Heart right ventricle (tissue), 16 donors: ENCODE measurements at regions not wholly inside any gene's neighbourhood (a gene's known extent, or its start where the extent isn't known, plus 50 kb on each side); places are given as distances from the start of the nearest gene placed in this dataset.

Experiments used
- ATAC-seq, 8 donors: fragments of 200-7000 bp; cut with Tn5 transposase; one replicate each; pipeline ENCODE4 v1.9.1; 2020; ENCODE audit warnings: mild to moderate bottlenecking in 8 of 8, moderate library complexity in 8 of 8, moderate number of reproducible peaks in 1 of 8
- DNase-seq, 2 donors: peaks; one replicate each; pipeline ENCODE4 v3.0.0-alpha.2; 2020
- H3K27ac ChIP-seq, 10 donors: fragments of 200-600 bp; sonication (generic) in 2 of 10; one replicate each; pipeline versions ENCODE4 v1.5.0 to v1.8.0; 2020 to 2022; ENCODE audit warnings: mild to moderate bottlenecking in 3 of 10
- H3K27me3 ChIP-seq, 7 donors: fragments of 200-600 bp; one replicate each; pipeline ENCODE4 v1.8.0; 2021 to 2022; ENCODE audit warnings: mild to moderate bottlenecking in 2 of 7
- H3K36me3 ChIP-seq, 9 donors: fragments of 200-600 bp; sonication (generic) in 1 of 9; one replicate each; pipeline versions ENCODE4 v1.5.0 to v1.8.0; 2020 to 2022; ENCODE audit warnings: mild to moderate bottlenecking in 2 of 9
- H3K4me1 ChIP-seq, 9 donors: fragments of 200-600 bp; sonication (generic) in 1 of 9; one replicate each; pipeline versions ENCODE4 v1.5.0 to v1.8.0; 2020 to 2022; ENCODE audit warnings: mild to moderate bottlenecking in 4 of 9
- H3K4me3 ChIP-seq, 10 donors: fragments of 200-600 bp; sonication (generic) in 2 of 10; one replicate each; pipeline versions ENCODE4 v1.5.0 to v1.8.0; 2020 to 2022; ENCODE audit warnings: mild to moderate bottlenecking in 7 of 10, moderate library complexity in 2 of 10
- H3K9me3 ChIP-seq, 11 donors: fragments of 200-600 bp in 10 of 11; sonication (generic) in 2 of 11; one replicate each; pipeline versions ENCODE4 v1.5.0 to v1.8.0; 2013 to 2022; ENCODE audit warnings: mild to moderate bottlenecking in 2 of 11, control low read depth in 1 of 11, moderate library complexity in 1 of 11
- CTCF ChIP-seq, 9 donors: fragments of 200-600 bp; sonication (generic) in 2 of 9; IDR thresholded peaks; one replicate each; pipeline versions ENCODE4 v1.5.0 to v1.8.0; 2021 to 2022; ENCODE audit warnings: antibody characterized with exemption in 9 of 9, mild to moderate bottlenecking in 5 of 9, moderate library complexity in 1 of 9
- WGBS, 2 donors: extraction: QIAGEN DNeasy Blood & Tissue Kit; methylation state at CpG; one replicate each; pipeline ENCODE4 v1.1.7; 2013; ENCODE audit warnings: inconsistent platforms in 1 of 2; 5-methylcytosine and 5-hydroxymethylcytosine counted together
- intact Hi-C, 10 donors: fragments of 100-400 bp; cut with DNase I; formaldehyde crosslinking; loops; one replicate each; pipeline versions ENCODE4 v1.11.1 to v1.14.2; 2022
- donor health status: Arrhythmogenic right ventricular cardiomyopathy.
- donor health status: ischemic (EF 13 %, LVEDD 7.1; RV severe dilation, severe dysfunction).
- donor health status: healthy with polysubstance abuse.
- donor health status: DM: no; HTN: yes; CAD: no.
- donor health status: DM: no; HTN: no; CAD: no.
- donor health status: ischemic (EF 25% LVEDD 6.9; RV normal size, moderate dysfunction).
- donor health status: ischemic (EF 25% LVEDD 5.7; RV mildly dilated, moderate dysfunction).
- donor health status: healthy.
- donor health status: DM: yes; HTN: yes; CAD: no.
- donor health status: Ischemic cardiomyopathy.
- donor health status: ischemic (EF 35%, LVEDD 5.7; RV mildly dilated, moderate dysfunction).
- donor health status: nonischemic (EF 11% LVEDD 7.7; RV severe dilation, severe dysfunction).
- donor health status: DM: yes; HTN: yes; CAD: no.
- donor health status: PGD.
- donor health status: ischemic (EF 29% LVEDD 5.4; RV normal size, mild dysfunction).
- donor health status: nonischemic (EF 23%, LVEDD 6.1; RV moderate dilation, normal function).

GRCh38 chr14:84770030-84770429 is 759.9 kb upstream of the FLRT2 start:
- no peak for TF ChIP-seq CTCF (IDR thresholded peaks at IDR 0.05)
- no peaks in the 10 kb centered on the region for H3K27me3 ChIP-seq
- WGBS, 2 donors = 88 to 91% methylated on average over 1 of the region's 1 CpG
- H3K9me3 ChIP-seq = peaks cover 0 to 29% (median 9%) of the 10 kb centered on the region in 11 donors
- intact Hi-C loops = no loop called here
- DNase-seq (no peak), ATAC-seq (no peak)
- no peaks in the 10 kb centered on the region for H3K4me1 ChIP-seq
- no peak overlapping the region for H3K4me3 ChIP-seq
- no peaks in the 10 kb centered on the region for H3K36me3 ChIP-seq
- no peak overlapping the region for H3K27ac ChIP-seq

GRCh38 chr14:84777356-84777755 is 752.6 kb upstream of the FLRT2 start:
- Histone ChIP-seq H3K4me3 (no peak overlapping the region), H3K27me3 (no peaks in the 10 kb centered on the region), H3K36me3 (no peaks in the 10 kb centered on the region), H3K9me3 (peaks cover 0 to 15% (median 0%) of the 10 kb centered on the region in 11 donors), H3K27ac (no peak overlapping the region), H3K4me1 (no peaks in the 10 kb centered on the region)
- DNase-seq (no peak), ATAC-seq (no peak)
- no peak for TF ChIP-seq CTCF (IDR thresholded peaks at IDR 0.05)
- WGBS, 2 donors = 67 to 77% methylated on average over 2 of the region's 2 CpGs
- intact Hi-C loops = no loop called here

- intact Hi-C loops = no loop called here
- WGBS, 2 donors = 59 to 60% methylated on average over 1 of the region's 1 CpG
- Histone ChIP-seq H3K27ac (no peak overlapping the region), H3K4me1 (no peaks in the 10 kb centered on the region), H3K9me3 (no peaks in the 10 kb centered on the region), H3K4me3 (no peak overlapping the region), H3K36me3 (no peaks in the 10 kb centered on the region), H3K27me3 (no peaks in the 10 kb centered on the region)
- TF ChIP-seq CTCF (IDR thresholded peaks at IDR 0.05) = no peak
- no peak for DNase-seq
- no peak for ATAC-seq
Observed at GRCh38 chr14:84782902-84783301, 747.0 kb upstream of the FLRT2 start.

GRCh38 chr14:84783511-84783910 is 746.4 kb upstream of the FLRT2 start:
- ATAC-seq (no peak), DNase-seq (no peak)
- WGBS, 2 donors = 74 to 87% methylated on average over 1 of the region's 1 CpG
- H3K4me3 ChIP-seq = no peak overlapping the region
- H3K9me3 ChIP-seq = no peaks in the 10 kb centered on the region
- no peak overlapping the region for H3K27ac ChIP-seq
- TF ChIP-seq CTCF (IDR thresholded peaks at IDR 0.05) = no peak
- no peaks in the 10 kb centered on the region for H3K36me3 ChIP-seq
- H3K27me3 ChIP-seq = no peaks in the 10 kb centered on the region
- no peaks in the 10 kb centered on the region for H3K4me1 ChIP-seq
- intact Hi-C loops = no loop called here

- no peaks in the 10 kb centered on the region for H3K27me3 ChIP-seq
- ATAC-seq = no peak
- TF ChIP-seq CTCF (IDR thresholded peaks at IDR 0.05) = no peak
Observed at GRCh38 chr14:84785996-84786395, 743.9 kb upstream of the FLRT2 start.

More at GRCh38 chr14:84785996-84786395, 743.9 kb upstream of the FLRT2 start:
- Histone ChIP-seq H3K4me3 (no peak overlapping the region), H3K27ac (no peak overlapping the region), H3K9me3 (no peaks in the 10 kb centered on the region), H3K4me1 (no peaks in the 10 kb centered on the region), H3K36me3 (no peaks in the 10 kb centered on the region)
- DNase-seq = no peak
- intact Hi-C loops = no loop called here
